ENCODE measurements at regions not wholly inside any gene's neighbourhood (a gene's known extent, or its start where the extent isn't known, plus 50 kb on each side); places are given as distances from the start of the nearest gene placed in this dataset.
"Not testable (repeated sequence)": the region's sequence is repeated elsewhere in the genome, so short reads cannot be mapped to it uniquely, and the experiment has no call there.

DNA sequence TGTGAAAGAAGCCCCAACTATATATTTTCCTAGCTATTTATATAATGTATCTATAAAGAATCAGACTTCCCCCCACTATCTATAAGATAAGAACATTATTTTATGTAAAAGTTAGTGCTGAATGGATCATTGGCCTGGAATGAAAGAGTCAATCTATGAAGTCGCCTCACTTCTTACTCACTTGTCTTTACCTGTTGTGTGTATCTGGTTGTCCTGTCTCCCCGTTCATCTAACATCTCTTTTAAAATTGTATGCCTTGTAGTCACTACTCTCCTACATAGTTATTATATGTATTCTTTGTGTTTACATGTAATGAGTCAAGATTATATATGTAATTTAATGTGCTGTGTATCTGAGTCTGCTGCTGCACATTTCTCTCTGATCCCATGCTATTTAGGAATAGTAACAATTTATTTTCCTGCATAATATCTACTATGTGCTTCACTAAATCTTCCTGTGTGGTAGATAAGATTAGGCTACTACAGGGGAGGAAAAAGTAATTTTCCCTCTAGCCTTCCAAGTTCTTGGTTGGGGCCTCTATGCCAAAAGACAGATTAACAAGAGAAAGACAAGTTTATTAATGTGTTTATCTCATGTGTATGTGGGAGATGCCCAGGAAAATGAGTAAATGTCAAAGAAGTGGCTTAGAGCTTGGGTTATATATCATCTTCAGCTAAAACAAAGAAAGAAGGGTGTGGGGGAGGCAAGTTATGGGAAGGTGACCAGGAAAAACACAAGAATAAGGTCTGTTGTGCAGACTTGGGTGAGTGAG, 77.6 kb upstream of the FRMPD4 start:
- DNase-seq = no peak

GRCh38 chrX:12065251-12065650, 73.0 kb upstream of the FRMPD4 start:
- DNase-seq = no peak

DNA sequence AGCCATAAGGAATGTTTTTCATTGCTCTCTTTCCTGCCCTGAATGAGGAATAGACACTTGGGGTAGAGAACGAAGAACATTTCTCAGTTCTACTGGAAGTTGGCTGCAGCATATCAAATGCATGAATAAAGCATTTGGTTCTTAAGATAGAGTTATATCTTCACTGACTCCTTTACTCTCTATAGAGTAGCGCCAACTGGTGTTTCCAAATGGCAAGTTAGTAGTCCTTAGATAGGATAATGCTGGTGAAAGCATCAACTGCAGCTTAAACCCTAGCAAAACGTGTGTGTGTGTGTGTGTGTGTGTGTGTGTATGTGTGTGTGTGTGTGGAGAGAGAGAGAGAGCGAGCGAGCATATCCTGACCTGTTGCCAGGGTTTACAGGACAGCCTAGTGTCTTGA, 62.2 kb upstream of the FRMPD4 start:
- no peak for DNase-seq

DNA sequence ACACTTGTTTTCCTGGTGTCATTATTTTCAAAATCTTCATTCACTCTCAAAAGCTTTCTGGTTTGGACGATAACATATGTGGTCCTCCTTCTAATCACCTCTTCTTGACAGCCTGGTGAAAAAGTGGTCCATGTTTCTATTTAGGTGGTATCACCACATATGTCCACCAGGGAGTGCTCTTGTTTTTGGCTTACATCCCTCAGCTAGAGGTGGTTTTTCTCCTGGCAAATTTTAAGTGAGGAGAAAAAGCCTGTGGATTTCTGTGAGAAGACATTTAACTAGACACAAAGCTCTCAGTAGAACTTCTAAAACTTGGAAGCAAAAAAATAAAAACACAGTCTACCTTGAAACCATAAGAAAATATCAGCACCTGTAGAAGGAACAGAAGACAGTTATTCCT, 58.0 kb upstream of the FRMPD4 start:
- peak; percentile 4 to 5 for DNase-seq

- DNase-seq = not testable (repeated sequence)
Observed at GRCh38 chrX:12082959-12083358, 55.3 kb upstream of the FRMPD4 start.
